HG02943 (cell line): ENCODE measurements at regions not wholly inside any gene's neighbourhood (a gene's known extent, or its start where the extent isn't known, plus 50 kb on each side); places are given as distances from the start of the nearest gene placed in this dataset.
"Not testable (repeated sequence)": the region's sequence is repeated elsewhere in the genome, so short reads cannot be mapped to it uniquely, and the experiment has no call there.

Experiments
- ATAC-seq: cut with Tn5 transposase; IDR thresholded peaks from one replicate; pipeline ENCODE4 v1.9.1; 2021; ENCODE audit warnings: mild to moderate bottlenecking, low read depth, moderate library complexity; ENCODE audit not compliant: unreplicated experiment

DNA sequence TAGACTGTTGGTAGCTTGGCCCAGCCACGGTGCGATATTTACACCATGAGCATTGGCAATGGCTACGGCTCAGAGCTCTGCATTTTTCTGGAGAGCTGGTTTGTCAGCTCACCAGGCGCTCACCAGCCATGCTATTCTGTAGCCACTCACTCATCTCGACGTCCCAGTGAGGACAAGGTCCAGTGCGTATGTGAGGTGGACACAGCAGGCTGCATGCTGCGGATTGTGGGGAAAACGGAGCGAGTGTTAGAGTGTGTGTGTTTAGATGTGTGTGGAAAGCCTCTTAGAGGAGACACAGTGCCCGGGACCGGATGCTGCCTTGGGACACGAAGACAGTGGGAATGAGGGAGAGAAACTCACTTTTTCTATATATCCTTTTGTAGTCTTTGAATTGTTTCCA is 103.7 kb downstream of the PLXNA1 start:
- not testable (repeated sequence) for ATAC-seq

DNA sequence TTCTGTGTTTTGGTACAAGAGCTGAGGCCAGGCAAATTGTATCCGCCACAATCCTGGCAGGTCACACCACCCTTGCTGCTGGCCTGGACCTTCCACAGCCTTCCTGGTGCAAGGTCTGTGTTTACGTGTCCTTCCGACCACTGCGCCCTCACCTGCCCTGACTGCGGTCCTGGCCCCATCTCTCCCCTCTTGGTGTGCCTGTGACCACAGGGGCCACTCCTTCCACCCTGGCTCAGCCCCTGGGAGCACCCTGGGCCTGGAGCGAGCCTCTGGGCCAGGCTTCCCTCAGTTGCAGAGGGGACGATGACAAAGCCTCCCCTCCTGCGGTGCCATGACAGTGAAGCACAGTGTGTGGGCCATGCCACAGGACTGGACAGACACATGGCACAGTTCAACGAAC is 104.5 kb downstream of the PLXNA1 start:
- ATAC-seq = no peak

- no peak for ATAC-seq
These were observed 104.2 kb upstream of the PRR23E start for GRCh38 chr3:127088511-127089351.

DNA sequence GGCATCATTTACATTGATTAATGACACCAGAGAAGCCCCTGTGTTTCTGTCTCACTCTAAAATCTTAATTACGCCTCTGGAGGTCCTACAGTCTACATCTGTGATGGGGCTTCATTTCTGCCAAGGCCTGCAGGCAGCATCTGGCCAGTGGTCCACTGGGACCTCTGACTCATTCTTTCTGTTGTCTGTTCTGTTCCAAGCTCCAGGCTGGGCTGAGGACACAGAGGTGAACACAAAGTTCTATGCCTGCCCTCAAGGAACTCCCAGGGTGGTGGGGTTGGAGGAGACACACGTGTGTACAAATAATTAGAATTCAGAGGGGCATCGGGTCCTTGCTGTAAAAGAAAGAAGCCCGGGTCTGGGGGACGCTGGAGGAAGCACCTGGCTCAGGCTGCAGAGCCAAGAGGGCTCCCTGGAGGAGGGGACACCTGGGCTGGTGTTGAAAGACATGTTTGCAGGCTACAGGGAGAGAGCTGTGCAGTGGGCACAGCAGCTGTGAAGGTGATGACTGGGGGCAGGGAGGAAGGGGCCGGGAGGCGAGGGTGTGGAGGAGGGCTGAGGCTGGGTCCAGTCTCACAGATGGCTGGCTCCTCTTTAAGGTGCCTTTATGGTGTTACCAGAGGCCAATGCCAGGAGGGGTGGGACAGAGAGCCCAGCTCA is 103.3 kb upstream of the PRR23E start:
- no peak for ATAC-seq

- no peak for ATAC-seq
These were observed 102.4 kb upstream of the PRR23E start for GRCh38 chr3:127090218-127091160.

DNA sequence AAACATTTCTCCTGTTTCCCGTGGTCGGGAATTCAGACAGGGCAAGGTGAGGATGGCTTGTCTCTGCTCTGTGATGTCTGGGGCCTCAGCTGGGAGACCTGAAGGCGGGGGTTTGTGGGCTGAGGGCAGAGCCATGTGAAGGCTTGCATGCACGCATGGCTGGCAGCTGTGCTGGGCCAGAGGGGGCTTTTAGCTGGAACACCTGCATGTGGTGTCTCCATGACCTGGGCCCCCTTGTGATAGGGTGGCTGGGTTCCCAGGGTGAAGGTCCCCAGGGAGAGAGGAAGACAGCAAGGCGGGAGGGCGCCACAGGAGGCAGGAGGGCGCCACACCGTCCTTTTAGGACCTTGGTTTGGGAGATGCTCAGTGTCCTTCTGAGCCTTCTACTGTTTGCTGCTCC is 101.6 kb upstream of the PRR23E start:
- ATAC-seq = no peak

GRCh38 chr3:127092368-127092767 is 100.6 kb upstream of the PRR23E start:
- no peak for ATAC-seq

GRCh38 chr3:127092776-127093175 is 100.2 kb upstream of the PRR23E start:
- no peak for ATAC-seq

- ATAC-seq = no peak
These were observed 99.6 kb upstream of the PRR23E start for GRCh38 chr3:127093312-127093711.

DNA sequence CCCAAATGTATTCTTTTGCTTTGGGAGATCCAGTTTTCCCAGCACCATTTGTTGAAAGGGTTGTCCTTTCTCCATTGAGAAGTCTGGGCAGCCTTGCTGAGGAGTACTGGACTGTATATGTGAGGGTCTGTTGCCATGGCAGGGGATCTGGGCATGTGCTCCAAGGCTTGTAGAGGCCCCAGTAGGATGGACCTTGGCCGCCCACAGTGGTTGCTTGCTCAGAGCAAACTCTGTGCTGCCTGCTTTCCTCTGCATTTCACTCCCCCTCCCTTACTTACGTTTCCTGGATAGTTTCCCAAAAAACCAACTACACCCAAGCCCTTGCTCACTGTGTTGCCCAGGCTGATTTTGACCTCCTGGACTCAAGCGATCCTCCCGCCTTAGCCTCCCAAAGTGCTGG is 97.2 kb upstream of the PRR23E start:
- ATAC-seq = no peak

DNA sequence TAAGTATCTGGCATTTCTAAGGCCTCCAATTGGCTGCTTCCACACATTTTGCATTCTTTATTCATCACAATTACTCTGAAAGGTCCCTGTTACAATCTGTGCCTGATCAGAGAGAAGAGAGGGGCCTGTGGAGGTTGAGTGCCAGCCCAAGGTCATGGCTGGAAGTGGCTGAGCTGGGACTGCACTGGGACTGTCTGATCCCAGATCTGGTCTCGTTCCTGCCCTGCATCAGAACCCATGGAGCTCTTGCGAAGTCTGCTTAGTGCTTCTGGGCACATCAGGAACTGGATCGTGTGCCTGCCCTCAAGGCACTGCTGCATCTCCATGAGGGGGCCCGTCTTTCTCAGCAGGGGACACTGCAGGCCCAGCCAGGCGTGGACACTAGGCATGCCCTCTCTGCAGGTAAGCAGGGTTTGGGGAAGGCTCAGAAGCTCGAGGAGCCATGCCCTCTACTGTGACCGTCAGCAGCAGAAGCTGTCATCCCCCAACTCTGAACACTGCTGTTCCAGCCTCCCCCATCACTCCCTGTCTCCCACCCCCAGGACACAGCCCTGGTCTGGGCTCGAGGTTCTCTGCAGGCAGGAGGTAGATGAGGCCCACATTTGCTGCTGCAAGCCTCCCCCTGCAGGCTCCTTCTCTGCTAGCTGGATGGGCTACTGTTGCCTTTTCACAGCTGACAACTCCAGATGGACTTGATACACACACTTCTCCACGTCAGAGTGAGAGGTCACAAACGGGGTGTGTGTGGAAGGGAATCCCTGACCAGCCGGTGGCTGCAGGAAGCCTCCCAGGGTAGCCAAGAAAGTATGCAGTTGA is 96.5 kb upstream of the PRR23E start:
- ATAC-seq = no peak

DNA sequence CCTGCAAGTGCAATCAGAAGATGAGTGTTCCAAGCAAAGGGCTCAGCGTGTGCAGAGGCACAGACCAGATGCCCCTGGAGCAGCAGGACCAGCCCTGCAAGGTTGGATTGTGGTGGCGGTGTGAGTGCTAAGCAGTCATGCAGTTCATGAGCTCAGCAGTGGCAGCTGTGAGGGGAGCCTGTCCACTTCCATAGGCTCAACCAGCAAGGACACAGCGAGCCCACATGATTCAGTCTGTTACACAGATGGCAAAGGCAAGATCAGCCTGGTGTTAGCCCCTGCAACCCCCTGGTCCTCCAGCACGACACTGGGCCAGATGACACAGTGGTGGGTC is 95.9 kb upstream of the PRR23E start:
- ATAC-seq = no peak

DNA sequence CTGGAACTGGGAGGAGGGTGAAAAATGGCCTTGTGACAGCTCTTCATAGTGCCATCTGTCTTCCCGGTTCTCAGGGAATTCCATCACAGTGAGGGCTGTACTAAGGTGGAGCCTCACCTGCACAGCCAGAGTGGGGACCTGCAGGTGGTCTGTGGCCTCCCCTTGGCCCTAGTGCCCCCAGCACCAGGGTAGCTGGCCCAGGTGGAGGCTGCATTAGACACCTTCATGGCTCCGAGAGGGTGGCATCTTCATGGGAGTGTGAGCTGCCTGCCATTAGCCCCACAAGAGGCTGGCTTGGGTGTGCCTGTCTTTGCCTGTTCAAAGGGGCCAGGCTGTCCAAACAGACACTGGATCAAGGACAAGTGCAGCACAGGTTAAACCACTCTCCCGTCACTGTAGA is 95.5 kb upstream of the PRR23E start:
- ATAC-seq = no peak

- no peak for ATAC-seq
These were observed 92.9 kb upstream of the PRR23E start for GRCh38 chr3:127099982-127100381.

- ATAC-seq = no peak
These were observed 92.2 kb upstream of the PRR23E start for GRCh38 chr3:127100459-127101410.

GRCh38 chr3:127101411-127102187 is 91.3 kb upstream of the PRR23E start:
- no peak for ATAC-seq

DNA sequence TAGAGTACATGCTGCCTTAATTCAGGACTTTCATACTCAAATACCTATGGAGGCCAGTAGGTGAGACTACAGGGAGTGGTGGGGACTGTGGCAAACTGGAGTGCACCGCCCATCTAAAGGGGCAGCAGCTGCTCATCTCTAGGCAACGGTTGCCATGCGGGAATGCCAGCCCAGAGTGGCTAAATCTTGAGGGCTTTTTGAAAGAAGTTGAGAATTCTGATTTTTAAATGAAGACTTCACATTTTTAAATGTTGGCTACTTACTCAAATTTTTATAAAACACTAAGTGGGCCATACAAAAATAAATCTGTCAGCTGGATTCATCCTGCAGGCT is 90.8 kb upstream of the PRR23E start:
- no peak for ATAC-seq

DNA sequence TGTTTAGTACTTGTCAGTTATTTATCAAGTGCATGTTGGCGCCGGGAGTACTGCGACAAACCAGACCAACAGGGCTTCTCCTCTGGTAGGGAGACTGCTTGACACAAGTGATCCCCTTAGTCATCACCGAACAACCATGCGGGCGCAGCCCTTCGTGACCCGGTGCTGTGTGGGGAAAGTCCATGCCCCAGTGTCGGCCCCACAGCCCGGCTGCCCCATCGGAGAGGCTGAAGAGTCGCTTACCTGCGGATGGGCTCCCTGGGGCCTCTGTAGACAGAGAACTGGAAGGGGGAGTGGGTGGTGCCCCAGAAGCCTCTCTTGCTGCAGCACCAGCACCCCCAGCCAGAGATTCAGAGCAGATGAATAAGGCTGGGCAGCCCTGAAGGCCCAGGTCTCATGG is 90.3 kb upstream of the PRR23E start:
- no peak for ATAC-seq

GRCh38 chr3:127103080-127103479 is 89.9 kb upstream of the PRR23E start:
- ATAC-seq = no peak
